GM19438 (cell line): ENCODE measurements at regions not wholly inside any gene's neighbourhood (a gene's known extent, or its start where the extent isn't known, plus 50 kb on each side); places are given as distances from the start of the nearest gene placed in this dataset.
"Not testable (repeated sequence)": the region's sequence is repeated elsewhere in the genome, so short reads cannot be mapped to it uniquely, and the experiment has no call there.

Experiments used
- ATAC-seq: cut with Tn5 transposase; IDR thresholded peaks from one replicate; pipeline ENCODE4 v1.9.1; 2021; ENCODE audit warnings: low read depth; ENCODE audit not compliant: unreplicated experiment

GRCh38 chr14:22276913-22277816, 311.9 kb downstream of the DAD1 start:
- no peak for ATAC-seq

DNA sequence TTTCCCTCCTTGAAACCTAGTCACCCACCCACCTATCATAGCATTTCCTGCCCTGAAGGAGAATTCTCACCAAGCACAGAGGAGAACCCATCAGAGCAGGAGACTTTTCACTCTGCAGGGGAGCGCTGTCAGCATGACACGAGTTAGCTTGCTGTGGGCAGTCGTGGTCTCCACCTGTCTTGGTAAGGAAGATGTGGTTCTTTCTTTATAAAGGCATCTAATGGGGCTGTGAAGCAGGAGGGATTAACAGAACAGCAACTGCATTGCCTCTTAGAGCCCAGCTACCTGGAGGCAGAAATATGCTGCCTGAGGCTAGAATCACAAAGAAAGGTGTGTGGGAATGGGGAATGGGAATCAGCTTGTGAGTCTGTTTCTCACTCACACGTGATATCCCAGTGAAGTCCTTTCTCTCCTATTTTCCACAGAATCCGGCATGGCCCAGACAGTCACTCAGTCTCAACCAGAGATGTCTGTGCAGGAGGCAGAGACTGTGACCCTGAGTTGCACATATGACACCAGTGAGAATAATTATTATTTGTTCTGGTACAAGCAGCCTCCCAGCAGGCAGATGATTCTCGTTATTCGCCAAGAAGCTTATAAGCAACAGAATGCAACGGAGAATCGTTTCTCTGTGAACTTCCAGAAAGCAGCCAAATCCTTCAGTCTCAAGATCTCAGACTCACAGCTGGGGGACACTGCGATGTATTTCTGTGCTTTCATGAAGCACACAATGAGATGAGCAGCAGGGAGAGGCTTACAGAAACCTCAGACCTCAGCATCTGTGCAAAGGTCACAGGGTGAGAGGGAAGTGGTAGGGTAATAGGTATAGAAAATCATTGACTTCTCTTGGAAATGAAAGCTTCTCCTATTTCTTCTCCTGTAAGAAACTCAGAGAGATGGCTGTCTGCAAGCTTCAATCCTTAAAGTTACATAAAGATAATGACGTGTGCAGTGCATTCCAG, 316.9 kb downstream of the DAD1 start:
- ATAC-seq = no peak

DNA sequence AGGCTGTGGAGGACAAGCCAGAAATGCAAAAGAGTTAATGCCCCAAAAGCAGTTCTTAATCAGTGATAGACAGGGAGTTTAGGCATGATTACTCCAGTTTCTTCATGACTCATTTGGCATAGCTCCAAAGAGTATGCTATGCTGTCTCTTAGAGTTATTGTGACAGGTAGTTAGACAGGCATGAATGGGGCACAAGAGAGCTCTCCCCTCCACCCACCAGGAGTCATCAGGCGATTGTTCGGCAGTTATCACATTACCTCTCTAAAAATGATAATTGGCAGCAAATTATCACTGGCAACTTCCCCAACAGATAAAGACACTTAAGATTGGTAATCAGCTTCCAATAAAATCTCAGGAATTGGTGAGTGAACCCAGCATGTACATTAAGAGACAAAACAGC, 320.1 kb downstream of the DAD1 start:
- no peak for ATAC-seq

- ATAC-seq = no peak
These were observed 322.3 kb downstream of the DAD1 start for GRCh38 chr14:22266683-22267082.

DNA sequence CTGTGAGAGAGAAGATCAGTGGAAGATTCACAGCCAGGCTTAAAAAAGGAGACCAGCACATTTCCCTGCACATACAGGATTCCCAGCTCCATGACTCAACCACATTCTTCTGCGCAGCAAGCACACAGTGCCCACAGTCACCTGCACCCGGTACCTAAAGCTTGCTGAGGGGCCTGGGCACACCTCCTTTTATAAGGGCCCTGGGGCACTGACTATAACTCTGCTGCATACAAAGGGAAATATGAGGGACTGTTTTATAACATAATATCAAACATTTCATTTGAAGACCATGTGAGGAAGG, 322.9 kb downstream of the DAD1 start:
- no peak for ATAC-seq

GRCh38 chr14:22265319-22266141, 323.5 kb downstream of the DAD1 start:
- no peak for ATAC-seq

GRCh38 chr14:22264759-22265158, 324.3 kb downstream of the DAD1 start:
- no peak for ATAC-seq

- ATAC-seq = no peak
These were observed 325.1 kb downstream of the DAD1 start for GRCh38 chr14:22263961-22264360.

DNA sequence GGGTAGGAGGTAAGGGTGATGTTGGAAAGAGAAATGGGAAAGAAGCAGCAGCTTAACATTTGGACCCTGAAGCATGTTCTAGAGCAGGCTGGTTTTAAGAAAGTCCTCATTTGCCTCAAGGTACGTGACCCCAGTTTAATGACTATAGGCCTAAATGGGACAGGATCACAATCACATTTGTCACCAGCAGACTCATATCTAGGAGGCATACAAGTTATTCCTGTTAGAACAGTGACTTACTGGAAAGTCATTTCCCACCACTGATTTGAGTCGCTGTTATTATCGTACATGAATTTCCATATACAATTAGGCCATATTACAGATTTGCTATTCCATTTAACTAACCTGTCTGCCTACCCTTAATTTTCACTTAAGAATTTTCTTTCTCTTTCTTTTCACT, 326.1 kb downstream of the DAD1 start:
- ATAC-seq = no peak

GRCh38 chr14:22255017-22255950, 333.7 kb downstream of the DAD1 start:
- no peak for ATAC-seq

GRCh38 chr14:22252686-22253085, 336.3 kb downstream of the DAD1 start:
- no peak for ATAC-seq

GRCh38 chr14:22251090-22251489, 337.9 kb downstream of the DAD1 start:
- no peak for ATAC-seq

- ATAC-seq = no peak
These were observed 339.3 kb downstream of the DAD1 start for GRCh38 chr14:22249770-22250169.

- no peak for ATAC-seq
These were observed 344.9 kb downstream of the DAD1 start for GRCh38 chr14:22243971-22244581.

- ATAC-seq = not testable (repeated sequence)
These were observed 350.7 kb downstream of the DAD1 start for GRCh38 chr14:22238320-22238719.

DNA sequence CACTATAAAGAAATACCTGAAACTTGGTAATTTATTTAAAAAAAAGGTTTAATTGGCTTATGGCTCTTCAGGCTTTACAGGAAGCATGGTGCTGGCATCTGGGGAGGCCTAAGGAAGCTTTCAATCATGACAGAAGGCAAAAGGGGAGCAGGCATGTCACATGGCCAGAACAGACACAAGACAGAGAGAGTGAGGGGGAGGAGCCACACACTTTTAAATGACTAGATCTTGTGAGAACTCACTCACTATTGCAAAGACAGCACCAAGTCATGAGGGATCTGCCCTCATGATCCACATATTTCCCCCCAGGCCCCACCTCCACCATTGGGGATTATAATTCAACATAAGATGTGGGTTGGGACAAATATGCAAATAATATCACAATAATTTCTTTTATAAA, 355.6 kb downstream of the DAD1 start:
- no peak for ATAC-seq

GRCh38 chr14:22232933-22233332, 356.1 kb downstream of the DAD1 start:
- ATAC-seq = no peak

DNA sequence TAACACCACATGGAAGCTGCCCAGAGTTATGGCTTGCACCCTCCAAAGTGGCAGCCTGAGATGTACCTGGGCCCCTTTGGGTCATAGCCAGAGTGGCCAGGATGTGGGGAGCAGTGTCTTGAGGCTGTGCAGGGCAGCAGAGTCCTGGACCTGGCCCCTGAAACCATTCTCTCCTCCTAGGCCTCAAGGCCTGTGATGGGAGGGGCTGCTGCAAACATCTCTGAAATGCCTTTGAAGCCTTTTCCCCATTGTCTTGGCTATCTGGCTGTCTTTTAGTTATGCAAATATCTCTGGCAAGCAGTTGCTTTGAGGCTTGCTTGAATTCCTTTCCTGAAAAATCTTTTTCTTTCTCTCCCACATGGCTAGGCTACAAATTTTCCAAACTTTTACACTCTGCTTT, 356.5 kb downstream of the DAD1 start:
- ATAC-seq = no peak

DNA sequence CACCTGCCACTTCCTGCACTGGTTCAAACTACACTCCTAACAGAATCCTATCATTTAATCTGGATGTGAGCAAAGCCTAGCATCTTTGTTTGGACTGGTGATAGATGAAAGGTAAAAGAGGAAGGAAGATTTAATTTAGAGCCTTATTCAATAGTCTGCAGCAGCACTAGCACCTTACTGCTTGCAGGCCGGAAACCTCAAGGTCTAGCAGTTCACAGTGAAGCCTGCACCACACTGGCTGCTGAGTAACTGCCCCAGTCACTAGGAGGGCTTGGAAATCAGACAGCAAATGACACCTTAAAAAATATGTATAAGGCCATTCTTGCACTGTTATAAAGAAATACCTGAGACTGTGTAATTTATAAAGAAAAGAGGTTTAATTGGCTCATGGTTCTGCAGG, 358.0 kb downstream of the DAD1 start:
- no peak for ATAC-seq
